Effector memory CD8-positive, alpha-beta T cell (primary cell): ENCODE measurements at regions not wholly inside any gene's neighbourhood (a gene's known extent, or its start where the extent isn't known, plus 50 kb on each side); places are given as distances from the start of the nearest gene placed in this dataset.

ENCODE experiments used
- ATAC-seq: fragments of 150-1000 bp; cut with Tn5 transposase; replicated peaks from 2 replicates; pipeline ENCODE4 v1.10.0; 2021; ENCODE audit warnings: mild to moderate bottlenecking, moderate library complexity
- DNase-seq, 3 experiments: peaks; one replicate each; pipeline ENCODE4 v3.0.0; 2021
- H3K27ac Mint-ChIP-seq, 2 donors: one replicate each; pipeline ENCODE4 v1.8.0; 2022; ENCODE audit warnings: mild to moderate bottlenecking in 2 of 2, mixed read lengths in 2 of 2, moderate library complexity in 2 of 2
- H3K27me3 Mint-ChIP-seq, 2 donors: one replicate each; pipeline ENCODE4 v1.8.0; 2022; ENCODE audit warnings: mixed read lengths in 2 of 2
- H3K36me3 Mint-ChIP-seq: one replicate; pipeline ENCODE4 v1.8.0; 2022; ENCODE audit warnings: mild to moderate bottlenecking, moderate library complexity, mixed read lengths; ENCODE audit not compliant: insufficient read depth
- H3K4me1 Mint-ChIP-seq, 2 donors: one replicate each; pipeline ENCODE4 v1.8.0; 2022; ENCODE audit warnings: low read depth in 2 of 2, mixed read lengths in 2 of 2
- H3K4me3 Mint-ChIP-seq, 2 donors: one replicate each; pipeline ENCODE4 v1.8.0; 2022; ENCODE audit warnings: mild to moderate bottlenecking in 2 of 2, mixed read lengths in 2 of 2, moderate library complexity in 2 of 2
- H3K9me3 Mint-ChIP-seq, 2 donors: one replicate each; pipeline ENCODE4 v1.8.0; 2022; ENCODE audit warnings: mixed read lengths in 2 of 2

DNA sequence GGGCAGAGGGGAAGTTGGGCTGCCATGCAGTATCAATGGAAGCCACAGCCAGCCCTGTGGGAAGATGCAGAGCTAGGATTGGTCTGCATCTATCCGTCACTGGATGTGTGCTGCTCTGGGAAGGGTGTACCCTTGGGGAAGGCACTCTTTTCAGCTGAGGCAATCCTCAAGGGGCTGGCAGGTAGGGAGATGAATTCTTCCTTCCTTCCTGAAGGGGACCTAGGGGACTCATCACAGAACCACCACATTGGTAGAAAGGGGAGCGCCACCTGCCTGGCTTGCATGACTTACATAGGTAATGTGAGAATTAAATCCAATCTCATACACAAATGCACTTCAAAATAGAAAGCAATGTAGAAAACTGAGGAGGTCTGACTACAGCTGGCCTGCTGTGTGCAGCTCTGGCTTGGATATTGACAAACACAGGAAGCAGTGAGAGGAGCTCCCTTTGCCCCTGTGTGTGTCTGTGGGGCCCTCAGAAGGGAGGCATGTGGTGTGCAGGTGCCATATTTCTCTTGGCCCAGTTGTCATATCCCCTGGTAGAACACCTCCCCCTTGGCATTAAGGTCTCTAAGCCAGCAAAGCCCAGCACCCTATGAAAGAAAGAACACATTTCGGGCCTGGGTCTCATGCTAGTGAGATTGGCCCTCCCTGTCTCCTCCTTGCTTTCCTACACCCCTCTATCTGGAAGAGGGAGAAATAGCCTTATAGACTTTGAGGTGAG lies 260.3 kb upstream of the MOCS1 start:
- H3K27ac Mint-ChIP-seq, result no peak overlapping the region
- no peaks in the 10 kb centered on the region for H3K36me3 Mint-ChIP-seq
- H3K27me3 Mint-ChIP-seq, result peaks cover 7 to 10% of the 10 kb centered on the region in 2 donors
- H3K4me1 Mint-ChIP-seq, result no peaks in the 10 kb centered on the region
- ATAC-seq, result no peak
- no peaks in the 10 kb centered on the region for H3K9me3 Mint-ChIP-seq
- no peak overlapping the region for H3K4me3 Mint-ChIP-seq
- no peak for DNase-seq

DNA sequence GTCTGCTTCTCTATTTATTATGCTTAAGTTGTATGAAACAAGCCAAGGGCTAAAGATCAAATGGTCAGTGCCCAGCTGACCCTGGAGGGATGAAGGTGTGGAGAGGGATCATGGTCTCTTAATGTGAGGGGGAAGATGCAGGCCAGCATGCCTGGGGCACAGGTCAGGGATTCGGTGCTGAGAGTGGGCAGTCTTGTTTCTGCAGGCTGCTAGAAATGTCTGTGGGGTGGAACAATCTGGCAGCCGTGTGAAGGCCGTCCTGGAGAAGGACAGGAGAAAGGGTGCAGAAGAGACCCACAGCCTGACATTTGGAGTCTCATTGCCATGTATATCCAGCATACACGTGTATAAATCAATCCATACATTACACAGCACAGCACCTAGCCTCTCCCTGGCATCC lies 258.3 kb upstream of the MOCS1 start:
- H3K4me1 Mint-ChIP-seq, result no peaks in the 10 kb centered on the region
- no peak overlapping the region for H3K4me3 Mint-ChIP-seq
- H3K36me3 Mint-ChIP-seq, result no peaks in the 10 kb centered on the region
- no peak overlapping the region for H3K27ac Mint-ChIP-seq
- peaks cover 7 to 10% of the 10 kb centered on the region in 2 donors for H3K27me3 Mint-ChIP-seq
- H3K9me3 Mint-ChIP-seq, result no peaks in the 10 kb centered on the region
- DNase-seq (no peak), ATAC-seq (no peak)

DNA sequence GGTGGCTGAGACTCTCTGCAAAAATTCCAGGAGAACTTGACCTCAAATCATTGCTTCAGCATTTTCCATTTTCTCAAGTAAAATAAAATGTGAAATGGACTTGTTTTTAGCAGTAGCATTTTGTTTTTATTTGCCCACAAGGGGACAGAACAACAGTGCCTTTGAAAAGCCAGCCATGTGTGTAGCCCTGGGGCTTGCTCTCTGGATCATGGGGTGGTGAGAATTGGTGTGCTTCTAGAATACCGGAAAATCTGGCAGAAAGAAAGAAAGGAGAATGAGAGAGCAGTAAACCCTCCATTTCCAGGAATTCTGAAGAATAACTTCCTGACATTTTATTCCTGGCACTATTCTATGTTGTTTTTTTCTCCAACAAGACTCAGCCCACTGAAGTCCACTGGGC lies 254.7 kb upstream of the MOCS1 start:
- no peak for ATAC-seq
- Mint-ChIP-seq H3K9me3 (peaks cover 4 to 5% of the 10 kb centered on the region in 2 donors), H3K4me3 (no peak overlapping the region), H3K27me3 (peaks cover 29 to 33% of the 10 kb centered on the region in 2 donors), H3K4me1 (no peaks in the 10 kb centered on the region), H3K27ac (no peak overlapping the region), H3K36me3 (no peaks in the 10 kb centered on the region)
- no peak for DNase-seq

DNA sequence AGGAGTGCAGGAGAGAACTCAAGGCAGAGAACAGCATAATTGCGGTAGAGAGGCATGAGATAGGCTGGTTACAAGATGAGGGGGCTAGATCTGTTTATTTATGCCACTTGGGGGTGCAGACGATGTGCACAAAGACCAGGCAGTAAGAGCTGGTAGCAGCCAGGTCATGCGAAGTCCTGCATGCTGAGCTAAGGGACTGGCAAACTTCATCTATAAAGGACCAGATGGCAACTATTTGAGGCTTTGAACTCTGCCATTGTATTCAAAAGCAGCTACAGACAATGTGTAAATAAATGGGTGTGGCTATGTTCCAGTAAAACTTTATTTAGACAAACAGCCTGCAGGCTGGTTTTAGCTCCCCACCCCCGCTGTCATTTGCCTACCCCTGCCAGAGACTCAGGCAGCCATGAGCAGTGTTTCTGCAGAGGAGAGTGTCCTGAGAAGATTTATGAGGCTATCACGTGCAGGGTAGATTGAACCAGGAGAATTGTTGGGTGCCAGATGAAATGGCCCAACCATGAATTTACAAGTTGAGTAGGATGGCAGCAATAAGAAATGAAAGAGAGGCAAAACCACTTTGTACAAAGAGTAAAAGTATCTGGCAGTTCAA lies 253.4 kb upstream of the MOCS1 start:
- Mint-ChIP-seq H3K9me3 (peaks cover 8 to 16% of the 10 kb centered on the region in 2 donors), H3K27ac (no peak overlapping the region), H3K4me3 (no peak overlapping the region), H3K36me3 (no peaks in the 10 kb centered on the region), H3K4me1 (no peaks in the 10 kb centered on the region), H3K27me3 (peaks cover 29 to 39% of the 10 kb centered on the region in 2 donors)
- DNase-seq, result no peak
- no peak for ATAC-seq

DNA sequence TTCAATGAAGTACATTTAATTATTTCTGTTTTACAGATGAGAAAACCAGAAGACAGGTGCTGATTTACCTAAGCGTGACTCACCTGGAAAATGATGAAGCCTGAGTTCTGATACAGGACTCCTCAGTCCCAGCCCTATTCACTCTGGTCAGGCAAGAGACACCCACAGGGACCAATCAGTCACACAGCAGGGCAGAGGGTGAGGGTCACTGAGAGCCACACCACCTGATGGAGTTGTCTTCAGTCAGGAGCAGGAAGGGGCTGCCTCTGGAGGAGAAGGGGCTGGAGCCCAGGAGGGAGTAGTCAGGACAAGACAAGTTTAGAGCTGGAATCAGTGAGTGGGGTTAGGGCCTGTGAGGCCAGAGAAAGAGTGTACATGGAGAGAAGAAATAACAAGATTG lies 251.2 kb upstream of the MOCS1 start:
- peaks cover 22 to 33% of the 10 kb centered on the region in 2 donors for H3K27me3 Mint-ChIP-seq

DNA sequence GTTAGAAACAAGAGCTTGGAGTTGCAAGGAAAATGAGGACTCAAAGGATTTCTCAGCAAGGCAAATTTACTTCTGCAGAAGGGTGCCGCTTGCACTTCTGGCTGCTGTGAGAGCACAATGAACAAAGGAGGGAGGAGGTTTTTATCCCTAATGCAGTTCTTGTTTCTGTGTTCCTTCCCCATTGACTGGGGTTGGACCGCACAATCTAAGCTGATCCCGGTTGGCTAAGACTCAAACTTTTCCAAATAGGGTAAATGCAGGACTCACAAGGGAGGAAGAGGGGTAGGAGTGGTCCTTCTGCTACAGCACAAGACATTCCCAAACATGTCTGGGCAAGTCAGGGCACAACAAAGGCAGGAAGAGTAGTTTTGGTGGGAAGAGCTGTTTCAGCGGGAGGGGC lies 249.6 kb upstream of the MOCS1 start:
- Mint-ChIP-seq H3K9me3 (peaks cover 8 to 16% of the 10 kb centered on the region in 2 donors), H3K36me3 (no peaks in the 10 kb centered on the region), H3K4me3 (no peak overlapping the region), H3K27ac (no peak overlapping the region), H3K4me1 (no peaks in the 10 kb centered on the region), H3K27me3 (peaks cover 30 to 33% of the 10 kb centered on the region in 2 donors)
- ATAC-seq (no peak), DNase-seq (no peak)

More for the DNA sequence above, 251.2 kb upstream of the MOCS1 start:
- H3K36me3 Mint-ChIP-seq, result no peaks in the 10 kb centered on the region
- no peak for ATAC-seq
- no peak overlapping the region for H3K4me3 Mint-ChIP-seq
- no peak for DNase-seq
- no peaks in the 10 kb centered on the region for H3K4me1 Mint-ChIP-seq
- peaks cover 8 to 16% of the 10 kb centered on the region in 2 donors for H3K9me3 Mint-ChIP-seq
- H3K27ac Mint-ChIP-seq, result no peak overlapping the region

DNA sequence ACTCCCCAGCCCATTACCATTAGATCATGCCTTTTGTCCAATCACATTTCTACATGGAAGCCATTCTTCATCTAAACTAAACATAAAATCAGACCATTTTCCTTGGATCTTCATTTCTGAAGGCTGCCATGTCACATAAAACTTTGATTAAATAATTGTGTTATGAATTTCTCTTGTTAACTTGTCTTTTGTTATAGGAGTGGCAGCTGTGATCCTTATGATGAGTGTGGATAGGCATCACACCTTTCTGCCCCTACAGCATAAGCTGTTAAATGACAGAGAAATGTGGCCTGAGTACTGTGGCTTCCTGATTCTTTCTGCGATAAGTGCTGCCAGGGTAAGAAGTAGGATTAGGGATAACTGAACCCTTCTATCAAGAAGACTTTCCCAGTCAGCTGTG lies 247.1 kb upstream of the MOCS1 start:
- H3K4me1 Mint-ChIP-seq, result no peaks in the 10 kb centered on the region
- no peaks in the 10 kb centered on the region for H3K36me3 Mint-ChIP-seq
- peaks cover 8 to 16% of the 10 kb centered on the region in 2 donors for H3K9me3 Mint-ChIP-seq
- ATAC-seq (no peak), DNase-seq (no peak)
- H3K4me3 Mint-ChIP-seq, result no peak overlapping the region
- H3K27me3 Mint-ChIP-seq, result peaks cover 38 to 49% of the 10 kb centered on the region in 2 donors
- H3K27ac Mint-ChIP-seq, result no peak overlapping the region

DNA sequence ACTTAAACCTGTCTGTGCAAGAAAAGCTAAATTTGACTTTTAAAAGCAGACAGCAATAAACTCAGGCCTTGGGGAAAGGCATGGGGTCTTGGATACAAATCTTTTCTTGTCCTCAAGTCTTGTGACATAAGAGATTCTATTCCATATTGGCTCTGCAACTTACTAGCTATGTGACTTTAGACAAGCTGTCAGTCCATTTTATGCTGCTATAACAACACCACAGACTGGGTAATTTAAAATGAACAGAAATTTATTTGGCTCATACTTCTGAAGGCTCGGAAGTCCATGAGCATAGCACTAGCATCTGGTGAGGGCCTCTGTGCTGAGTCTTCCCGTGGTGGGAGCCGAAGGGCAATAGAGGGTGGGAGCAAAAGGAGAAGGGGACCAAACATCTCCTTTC lies 246.0 kb upstream of the MOCS1 start:
- DNase-seq (no peak), ATAC-seq (no peak)
- Mint-ChIP-seq H3K4me3 (no peak overlapping the region), H3K4me1 (no peaks in the 10 kb centered on the region), H3K36me3 (no peaks in the 10 kb centered on the region), H3K27ac (no peak overlapping the region), H3K27me3 (peaks cover 39 to 46% of the 10 kb centered on the region in 2 donors), H3K9me3 (peaks cover 8 to 16% of the 10 kb centered on the region in 2 donors)

DNA sequence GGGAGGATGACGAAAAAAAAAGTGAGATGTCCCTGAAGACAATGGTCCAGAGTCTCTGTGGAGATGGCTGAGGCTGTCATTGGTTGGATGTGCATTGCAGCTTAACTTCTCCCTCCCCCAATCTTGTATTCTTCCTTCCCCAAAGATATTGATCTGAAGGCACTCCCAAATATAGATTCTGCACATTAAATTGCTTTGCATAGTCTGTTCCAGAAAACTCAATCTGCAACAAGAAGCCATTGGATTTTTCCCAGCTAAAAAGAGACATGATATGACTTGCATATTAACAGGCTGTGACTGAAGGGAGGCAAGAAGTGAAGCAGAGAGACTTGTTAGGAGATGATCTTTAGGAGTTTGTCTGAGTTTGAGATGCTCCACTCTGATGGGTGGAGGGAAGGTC lies 245.2 kb upstream of the MOCS1 start:
- peaks cover 8 to 16% of the 10 kb centered on the region in 2 donors for H3K9me3 Mint-ChIP-seq
- H3K36me3 Mint-ChIP-seq, result no peaks in the 10 kb centered on the region
- no peak for DNase-seq
- no peaks in the 10 kb centered on the region for H3K4me1 Mint-ChIP-seq
- no peak overlapping the region for H3K27ac Mint-ChIP-seq
- peaks cover 35 to 44% of the 10 kb centered on the region in 2 donors for H3K27me3 Mint-ChIP-seq
- no peak for ATAC-seq
- no peak overlapping the region for H3K4me3 Mint-ChIP-seq

DNA sequence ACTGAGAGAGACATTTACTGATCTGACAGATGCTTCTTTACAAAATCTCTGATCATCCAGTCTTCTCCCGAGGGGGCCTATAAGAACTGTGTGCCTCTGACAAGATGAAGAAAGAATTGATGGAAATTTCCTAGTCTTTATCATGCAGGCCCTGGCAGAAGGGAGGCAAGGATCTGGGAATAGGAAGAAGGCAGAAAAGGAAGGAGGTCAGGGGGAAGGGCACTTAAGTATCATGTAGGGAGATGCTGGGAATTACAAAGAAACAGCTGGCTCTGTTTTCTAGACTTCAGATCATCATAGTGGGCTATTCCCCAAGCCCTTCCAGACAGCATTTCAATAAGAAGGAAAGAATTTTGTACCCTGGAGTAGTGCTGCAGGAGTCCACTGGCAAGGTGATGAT lies 243.3 kb upstream of the MOCS1 start:
- peaks cover 34 to 36% of the 10 kb centered on the region in 2 donors for H3K27me3 Mint-ChIP-seq
- no peak for ATAC-seq
- no peaks in the 10 kb centered on the region for H3K9me3 Mint-ChIP-seq
- no peak for DNase-seq
- no peaks in the 10 kb centered on the region for H3K36me3 Mint-ChIP-seq
- H3K27ac Mint-ChIP-seq, result no peak overlapping the region
- no peaks in the 10 kb centered on the region for H3K4me1 Mint-ChIP-seq
- H3K4me3 Mint-ChIP-seq, result no peak overlapping the region

DNA sequence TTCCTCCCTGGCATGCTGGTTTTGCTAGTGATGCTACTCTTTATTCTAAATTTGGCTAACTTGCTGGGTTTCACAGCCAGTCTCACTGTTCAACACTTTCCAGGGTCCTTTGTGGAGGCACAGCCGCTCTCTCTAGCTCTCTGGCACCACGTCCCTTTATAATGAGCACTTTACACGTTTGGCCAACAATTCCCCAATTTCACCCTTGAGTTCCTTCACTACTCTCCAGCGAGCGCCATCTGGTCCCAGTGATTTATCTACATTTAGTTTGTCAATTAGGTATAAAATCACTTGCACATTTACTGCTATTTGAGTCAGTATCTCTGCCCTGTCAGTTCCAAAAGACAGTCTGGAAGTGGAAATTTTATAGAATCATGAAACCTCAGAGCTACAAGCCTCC lies 241.9 kb upstream of the MOCS1 start:
- no peaks in the 10 kb centered on the region for H3K36me3 Mint-ChIP-seq
- H3K4me3 Mint-ChIP-seq, result no peak overlapping the region
- ATAC-seq (no peak), DNase-seq (no peak)
- H3K27ac Mint-ChIP-seq, result no peak overlapping the region
- no peaks in the 10 kb centered on the region for H3K4me1 Mint-ChIP-seq
- no peaks in the 10 kb centered on the region for H3K9me3 Mint-ChIP-seq
- peaks cover 34 to 36% of the 10 kb centered on the region in 2 donors for H3K27me3 Mint-ChIP-seq

DNA sequence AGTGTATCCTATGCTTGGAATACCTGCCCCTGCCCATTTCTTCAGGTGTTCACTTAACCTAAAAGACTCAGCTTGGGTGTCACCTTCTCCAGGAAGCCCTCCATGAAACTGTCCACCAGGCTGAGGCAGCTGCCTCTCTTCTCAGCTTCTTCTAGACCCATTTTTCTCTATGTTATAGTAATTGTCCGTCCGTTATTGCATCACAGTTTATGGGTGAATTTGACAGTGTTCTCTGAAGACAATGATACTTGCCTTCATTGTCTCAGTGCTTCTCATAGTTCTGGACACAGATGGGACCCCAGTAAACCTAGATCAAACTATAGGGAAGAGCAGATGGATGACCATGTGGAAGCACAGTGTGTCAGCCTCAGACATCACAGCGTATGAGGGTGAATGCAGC lies 238.0 kb upstream of the MOCS1 start:
- no peak for DNase-seq
- Mint-ChIP-seq H3K27ac (no peak overlapping the region), H3K36me3 (no peaks in the 10 kb centered on the region), H3K9me3 (no peaks in the 10 kb centered on the region), H3K4me1 (no peaks in the 10 kb centered on the region), H3K4me3 (no peak overlapping the region), H3K27me3 (peaks cover 43 to 46% of the 10 kb centered on the region in 2 donors)
- no peak for ATAC-seq

DNA sequence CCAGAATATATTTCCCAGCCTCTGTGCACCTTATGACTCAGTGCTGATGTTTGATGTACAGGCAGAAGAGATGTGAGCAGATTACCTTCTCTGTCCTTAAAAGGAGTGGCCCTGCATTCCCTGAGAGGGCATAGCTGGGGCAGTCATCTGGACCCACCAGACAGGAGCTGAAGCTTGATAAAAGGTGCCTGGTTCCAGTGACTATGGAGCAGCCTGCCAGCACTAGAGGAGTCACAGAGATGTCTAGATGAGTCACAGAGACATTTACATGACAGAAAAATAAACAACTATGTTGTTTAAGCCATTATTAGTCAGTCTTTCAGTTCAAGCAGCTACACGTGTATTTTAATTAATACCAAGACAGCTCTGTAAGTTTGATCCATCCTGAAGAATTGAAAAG lies 237.1 kb upstream of the MOCS1 start:
- no peak for DNase-seq
- Mint-ChIP-seq H3K36me3 (no peaks in the 10 kb centered on the region), H3K4me1 (no peaks in the 10 kb centered on the region), H3K9me3 (no peaks in the 10 kb centered on the region), H3K27me3 (peaks cover 34 to 37% of the 10 kb centered on the region in 2 donors), H3K4me3 (no peak overlapping the region), H3K27ac (no peak overlapping the region)
- no peak for ATAC-seq

DNA sequence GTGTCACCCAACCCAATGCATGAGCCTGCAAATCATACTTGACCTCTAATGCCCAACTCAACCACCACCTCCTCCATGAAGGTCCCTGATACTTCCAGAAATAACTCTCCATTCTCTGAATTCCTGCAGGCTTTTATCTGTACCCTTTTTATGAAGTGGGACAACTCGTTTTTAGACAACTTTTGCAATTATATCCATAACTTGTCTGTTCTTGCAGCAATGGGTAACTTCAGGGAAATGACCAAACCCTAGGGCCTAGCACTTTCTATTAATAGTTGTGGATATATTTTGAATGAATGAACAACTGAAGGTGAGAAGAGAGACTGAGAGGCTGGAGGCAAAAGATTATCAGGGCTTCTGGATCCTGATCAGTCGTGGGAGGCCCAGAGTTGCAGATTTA lies 236.6 kb upstream of the MOCS1 start:
- DNase-seq (no peak), ATAC-seq (no peak)
- H3K36me3 Mint-ChIP-seq, result no peaks in the 10 kb centered on the region
- no peaks in the 10 kb centered on the region for H3K4me1 Mint-ChIP-seq
- no peak overlapping the region for H3K27ac Mint-ChIP-seq
- no peaks in the 10 kb centered on the region for H3K9me3 Mint-ChIP-seq
- H3K27me3 Mint-ChIP-seq, result peaks cover 29 to 32% of the 10 kb centered on the region in 2 donors
- no peak overlapping the region for H3K4me3 Mint-ChIP-seq
